ENCODE measurements at regions not wholly inside any gene's neighbourhood (a gene's known extent, or its start where the extent isn't known, plus 50 kb on each side); places are given as distances from the start of the nearest gene placed in this dataset.

GRCh38 chr2:119102964-119103363 is 55.6 kb downstream of the C1QL2 start:
- TF ChIP-seq CTCF (IDR thresholded peaks at IDR 0.05) (no peak), EP300 (IDR thresholded peaks at IDR 0.05) (no peak), POLR2AphosphoS5 (IDR thresholded peaks at IDR 0.05) (no peak)

Measured in esophagus muscularis mucosa (tissue), 4 donors.